ENCODE measurements at regions not wholly inside any gene's neighbourhood (a gene's known extent, or its start where the extent isn't known, plus 50 kb on each side); places are given as distances from the start of the nearest gene placed in this dataset.

GRCh38 chr2:176565641-176566323 is 296.5 kb downstream of the MTX2 start:
- no peaks in the 10 kb centered on the region for H3K36me3 ChIP-seq (replicated peaks in 1 of 2; ENCODE audit: control insufficient read depth in 1 of 2, insufficient read depth in 2 of 2, low read length in 2 of 2)
- H3K9ac ChIP-seq (ENCODE audit: insufficient read depth, low read depth, low read length): no peak overlapping the region
- H4K20me1 ChIP-seq (ENCODE audit: insufficient read depth, low read length): no peaks in the 10 kb centered on the region
- H3K79me2 ChIP-seq (ENCODE audit: insufficient read depth, low read length): no peaks in the 10 kb centered on the region
- ChIA-PET CTCF (ENCODE audit: low intra/inter-chr PET ratio, low total read pairs) (no interaction called here), POLR2A (no interaction called here)
- no peak overlapping the region for H2AFZ ChIP-seq (ENCODE audit: low read length)
- no peak overlapping the region for H3K27ac ChIP-seq (ENCODE audit: extremely low read length, insufficient read depth, low read length)
- no TSS peak for BruUV-seq (replicated peaks)
- peak; percentile 29 for DNase-seq (ENCODE audit: low spot score)
- H3K9me3 ChIP-seq (ENCODE audit: low read length): no peaks in the 10 kb centered on the region
- 56% methylated on average over 18 of the region's 18 CpGs for WGBS (ENCODE audit: low lambda C conversion rate)
- peak; percentile 56 for ATAC-seq
- no peak overlapping the region for H3K4me3 ChIP-seq (replicated peaks in 1 of 3; ENCODE audit: insufficient read depth in 1 of 3, low read depth in 2 of 3, low read length in 3 of 3)
- peaks cover 6% of the 10 kb centered on the region; the same call in 1 of the 2 replicates for H3K4me1 ChIP-seq (ENCODE audit: insufficient read depth, low read length)
- in situ Hi-C loops (cut with HindIII; ENCODE audit: extremely low pct_ligation_motif_present, low pct_unique_long_range_greater_than_20kb): no loop called here
- FAIRE-seq: no peak
- no peaks in the 10 kb centered on the region; a peak in 3 of 5 replicates for H3K27me3 ChIP-seq (ENCODE audit: control insufficient read depth in 1 of 2, insufficient read depth in 2 of 2, low read length in 2 of 2)
- intact Hi-C loops (cut with micrococcal nuclease; ENCODE audit: unreplicated experiment): no loop called here
- TF ChIP-seq FOXA3 (CRISPR knock-in tag; IDR thresholded peaks at IDR 0.05): peak; percentile 21; the same call in 1 of the 2 replicates
- no peak for TF ChIP-seq ZNF850 (CRISPR knock-in tag; conservative IDR thresholded peaks at IDR 0.05)
- TF ChIP-seq STAT5B (CRISPR knock-in tag; IDR thresholded peaks at IDR 0.05): no peak
- peak; percentile 26; the same call in 1 of the 2 replicates for TF ChIP-seq FOXA1 (IDR thresholded peaks at IDR 0.05)
- TF ChIP-seq FOXA1 (CRISPR knock-in tag; IDR thresholded peaks at IDR 0.05): peak; percentile 51
- TF ChIP-seq, protein P1, sequence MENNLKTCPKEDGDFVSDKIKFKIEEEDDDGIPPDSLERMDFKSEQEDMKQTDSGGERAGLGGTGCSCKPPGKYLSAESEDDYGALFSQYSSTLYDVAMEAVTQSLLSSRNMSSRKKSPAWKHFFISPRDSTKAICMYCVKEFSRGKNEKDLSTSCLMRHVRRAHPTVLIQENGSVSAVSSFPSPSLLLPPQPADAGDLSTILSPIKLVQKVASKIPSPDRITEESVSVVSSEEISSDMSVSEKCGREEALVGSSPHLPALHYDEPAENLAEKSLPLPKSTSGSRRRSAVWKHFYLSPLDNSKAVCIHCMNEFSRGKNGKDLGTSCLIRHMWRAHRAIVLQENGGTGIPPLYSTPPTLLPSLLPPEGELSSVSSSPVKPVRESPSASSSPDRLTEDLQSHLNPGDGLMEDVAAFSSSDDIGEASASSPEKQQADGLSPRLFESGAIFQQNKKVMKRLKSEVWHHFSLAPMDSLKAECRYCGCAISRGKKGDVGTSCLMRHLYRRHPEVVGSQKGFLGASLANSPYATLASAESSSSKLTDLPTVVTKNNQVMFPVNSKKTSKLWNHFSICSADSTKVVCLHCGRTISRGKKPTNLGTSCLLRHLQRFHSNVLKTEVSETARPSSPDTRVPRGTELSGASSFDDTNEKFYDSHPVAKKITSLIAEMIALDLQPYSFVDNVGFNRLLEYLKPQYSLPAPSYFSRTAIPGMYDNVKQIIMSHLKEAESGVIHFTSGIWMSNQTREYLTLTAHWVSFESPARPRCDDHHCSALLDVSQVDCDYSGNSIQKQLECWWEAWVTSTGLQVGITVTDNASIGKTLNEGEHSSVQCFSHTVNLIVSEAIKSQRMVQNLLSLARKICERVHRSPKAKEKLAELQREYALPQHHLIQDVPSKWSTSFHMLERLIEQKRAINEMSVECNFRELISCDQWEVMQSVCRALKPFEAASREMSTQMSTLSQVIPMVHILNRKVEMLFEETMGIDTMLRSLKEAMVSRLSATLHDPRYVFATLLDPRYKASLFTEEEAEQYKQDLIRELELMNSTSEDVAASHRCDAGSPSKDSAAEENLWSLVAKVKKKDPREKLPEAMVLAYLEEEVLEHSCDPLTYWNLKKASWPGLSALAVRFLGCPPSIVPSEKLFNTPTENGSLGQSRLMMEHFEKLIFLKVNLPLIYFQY (CRISPR knock-in tag; IDR thresholded peaks at IDR 0.05; ENCODE audit: borderline replicate concordance): no peak
- TF ChIP-seq REPIN1 (CRISPR knock-in tag; IDR thresholded peaks at IDR 0.05; ENCODE audit: borderline replicate concordance, low read depth): no peak
- peak; percentile 26; the same call in 1 of the 2 replicates for TF ChIP-seq RFX1 (IDR thresholded peaks at IDR 0.05)
- TF ChIP-seq ZNF484 (CRISPR knock-in tag; IDR thresholded peaks at IDR 0.05; ENCODE audit: borderline replicate concordance, low read depth): no peak
- TF ChIP-seq TARDBP (CRISPR knock-in tag; IDR thresholded peaks at IDR 0.05): no peak
- TF ChIP-seq FOSL2 (CRISPR knock-in tag; IDR thresholded peaks at IDR 0.05): no peak
- no peak for TF ChIP-seq SP5 (CRISPR knock-in tag; IDR thresholded peaks at IDR 0.05; ENCODE audit: borderline replicate concordance, low read depth)
- no peak for TF ChIP-seq ZNF296 (CRISPR knock-in tag; conservative IDR thresholded peaks at IDR 0.05)
- TF ChIP-seq SIN3B (IDR thresholded peaks at IDR 0.05; ENCODE audit: low read length): no peak
- TF ChIP-seq, protein P2, sequence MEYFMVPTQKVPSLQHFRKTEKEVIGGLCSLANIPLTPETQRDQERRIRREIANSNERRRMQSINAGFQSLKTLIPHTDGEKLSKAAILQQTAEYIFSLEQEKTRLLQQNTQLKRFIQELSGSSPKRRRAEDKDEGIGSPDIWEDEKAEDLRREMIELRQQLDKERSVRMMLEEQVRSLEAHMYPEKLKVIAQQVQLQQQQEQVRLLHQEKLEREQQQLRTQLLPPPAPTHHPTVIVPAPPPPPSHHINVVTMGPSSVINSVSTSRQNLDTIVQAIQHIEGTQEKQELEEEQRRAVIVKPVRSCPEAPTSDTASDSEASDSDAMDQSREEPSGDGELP (IDR thresholded peaks at IDR 0.05; ENCODE audit: borderline replicate concordance, low read depth): peak; percentile 27; the same call in 1 of the 2 replicates
- no peak for TF ChIP-seq GZF1 (CRISPR knock-in tag; IDR thresholded peaks at IDR 0.05)
- no peak for TF ChIP-seq SMARCC2 (IDR thresholded peaks at IDR 0.05)
- TF ChIP-seq ASH2L (IDR thresholded peaks at IDR 0.05; ENCODE audit: insufficient read length, low read depth, low read length): no peak
- no peak for TF ChIP-seq PAWR (CRISPR knock-in tag; IDR thresholded peaks at IDR 0.05; ENCODE audit: borderline replicate concordance)
- TF ChIP-seq ZNF652 (CRISPR knock-in tag; IDR thresholded peaks at IDR 0.05; ENCODE audit: borderline replicate concordance, low read depth): peak; percentile 94
- no peak for TF ChIP-seq KDM6A (CRISPR knock-in tag; IDR thresholded peaks at IDR 0.05; ENCODE audit: low read depth)
- TF ChIP-seq POLR2G (IDR thresholded peaks at IDR 0.05; ENCODE audit: low read depth, low read length): no peak
- H3K4me2 ChIP-seq (ENCODE audit: low read depth, low read length): no peak overlapping the region

Measured in HepG2 (cell line).